Ascending aorta (tissue), 2 donors: ENCODE measurements at regions not wholly inside any gene's neighbourhood (a gene's known extent, or its start where the extent isn't known, plus 50 kb on each side); places are given as distances from the start of the nearest gene placed in this dataset.

Source experiments
- DNase-seq, 2 donors: peaks; one replicate each; pipeline ENCODE4 v3.0.0-alpha.2; 2019; ENCODE audit warnings: low spot score in 2 of 2
- H3K27ac ChIP-seq, 2 donors: fragments of 200-600 bp; sonication (generic); one replicate each; pipeline ENCODE4 v1.5.1; 2016 to 2017; ENCODE audit warnings: mild to moderate bottlenecking in 1 of 2
- H3K27me3 ChIP-seq: fragments of 200-600 bp; sonication (generic); one replicate; pipeline ENCODE4 v1.5.1; 2017
- H3K36me3 ChIP-seq, 2 donors: fragments of 200-600 bp; sonication (generic); one replicate each; pipeline ENCODE4 v1.5.1; 2016
- H3K4me1 ChIP-seq, 2 donors: fragments of 200-600 bp; sonication (generic); one replicate each; pipeline ENCODE4 v1.5.1; 2016 to 2017; ENCODE audit warnings: mild to moderate bottlenecking in 1 of 2
- H3K4me3 ChIP-seq, 2 donors: fragments of 200-600 bp; sonication (generic); one replicate each; pipeline ENCODE4 v1.5.1; 2016 to 2017; ENCODE audit warnings: mild to moderate bottlenecking in 1 of 2
- H3K9me3 ChIP-seq, 2 donors: fragments of 200-600 bp; sonication (generic); one replicate each; pipeline ENCODE4 v1.5.1; 2016
- intact Hi-C: fragments of 100-400 bp; cut with DNase I; formaldehyde crosslinking; loops from one replicate; pipeline ENCODE4 v1.15.1; 2023
- TF ChIP-seq, protein P1 (sequence below), 3 experiments: fragments of 200-600 bp in 2 of 3; fragments of 450-650 bp in 1 of 3; sonication (generic) in 2 of 3; IDR thresholded peaks; one replicate each; pipeline ENCODE4 v1.5.1; 2016 to 2019; ENCODE audit warnings: antibody characterized with exemption in 3 of 3, mild to moderate bottlenecking in 1 of 3, moderate library complexity in 1 of 3

DNA sequence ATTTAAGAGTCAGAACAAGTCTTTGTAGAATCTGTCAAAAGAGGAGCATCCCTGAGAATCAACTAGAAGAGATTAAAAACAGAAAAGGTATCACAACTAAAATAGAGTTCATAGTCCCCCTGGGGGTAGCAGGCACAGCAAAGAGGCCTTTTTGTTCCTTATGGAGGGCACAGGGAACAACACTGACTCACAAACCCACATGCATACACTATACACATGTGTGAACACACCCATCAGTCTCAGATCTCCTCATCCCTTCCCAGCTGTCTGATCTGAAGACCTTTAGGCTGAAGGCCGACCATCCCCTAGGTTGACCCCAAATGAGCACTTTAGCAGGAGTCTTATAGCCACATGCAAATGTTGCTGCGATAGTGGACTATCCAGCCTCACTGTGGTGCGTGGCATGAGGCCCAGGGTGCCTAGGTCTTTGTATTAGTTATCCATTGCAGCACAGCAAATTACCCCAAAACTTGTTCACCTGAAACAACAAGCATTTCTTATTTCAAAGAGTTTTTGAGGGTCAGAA lies 236.7 kb upstream of the EGLN3 start:
- no peak overlapping the region for H3K4me3 ChIP-seq
- TF ChIP-seq, protein P1, sequence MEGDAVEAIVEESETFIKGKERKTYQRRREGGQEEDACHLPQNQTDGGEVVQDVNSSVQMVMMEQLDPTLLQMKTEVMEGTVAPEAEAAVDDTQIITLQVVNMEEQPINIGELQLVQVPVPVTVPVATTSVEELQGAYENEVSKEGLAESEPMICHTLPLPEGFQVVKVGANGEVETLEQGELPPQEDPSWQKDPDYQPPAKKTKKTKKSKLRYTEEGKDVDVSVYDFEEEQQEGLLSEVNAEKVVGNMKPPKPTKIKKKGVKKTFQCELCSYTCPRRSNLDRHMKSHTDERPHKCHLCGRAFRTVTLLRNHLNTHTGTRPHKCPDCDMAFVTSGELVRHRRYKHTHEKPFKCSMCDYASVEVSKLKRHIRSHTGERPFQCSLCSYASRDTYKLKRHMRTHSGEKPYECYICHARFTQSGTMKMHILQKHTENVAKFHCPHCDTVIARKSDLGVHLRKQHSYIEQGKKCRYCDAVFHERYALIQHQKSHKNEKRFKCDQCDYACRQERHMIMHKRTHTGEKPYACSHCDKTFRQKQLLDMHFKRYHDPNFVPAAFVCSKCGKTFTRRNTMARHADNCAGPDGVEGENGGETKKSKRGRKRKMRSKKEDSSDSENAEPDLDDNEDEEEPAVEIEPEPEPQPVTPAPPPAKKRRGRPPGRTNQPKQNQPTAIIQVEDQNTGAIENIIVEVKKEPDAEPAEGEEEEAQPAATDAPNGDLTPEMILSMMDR (IDR thresholded peaks at IDR 0.05), result no peak
- no peak for DNase-seq

DNA sequence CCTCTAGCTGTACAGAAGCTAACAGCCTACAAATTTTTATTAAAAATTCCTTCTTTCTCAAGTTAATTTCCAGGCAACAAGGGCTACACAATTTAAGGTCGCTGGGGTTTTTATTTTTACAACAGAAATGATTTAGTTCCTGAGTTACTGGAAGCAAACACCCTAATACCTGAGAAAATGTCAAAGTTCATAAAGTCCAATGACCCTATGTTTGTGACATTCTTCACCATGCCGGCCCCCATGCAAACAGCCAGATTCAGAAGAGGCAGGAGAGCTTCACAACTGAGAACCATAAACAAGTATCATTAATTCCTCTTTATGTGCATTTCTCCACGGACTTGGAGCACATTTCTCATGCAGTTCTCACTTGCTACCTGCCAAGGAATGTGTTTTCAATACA lies 236.2 kb upstream of the EGLN3 start:
- Histone ChIP-seq H3K4me3 (no peak overlapping the region), H3K36me3 (no peaks in the 10 kb centered on the region), H3K27me3 (no peaks in the 10 kb centered on the region), H3K9me3 (no peaks in the 10 kb centered on the region), H3K4me1 (no peaks in the 10 kb centered on the region), H3K27ac (no peak overlapping the region)
- TF ChIP-seq, protein P1 (IDR thresholded peaks at IDR 0.05), result no peak
- DNase-seq, result no peak
- intact Hi-C loops, result no loop called here

More for the DNA sequence above, 236.7 kb upstream of the EGLN3 start:
- Histone ChIP-seq H3K4me1 (no peaks in the 10 kb centered on the region), H3K36me3 (no peaks in the 10 kb centered on the region), H3K9me3 (no peaks in the 10 kb centered on the region), H3K27me3 (no peaks in the 10 kb centered on the region), H3K27ac (no peak overlapping the region)
- intact Hi-C loops, result no loop called here

DNA sequence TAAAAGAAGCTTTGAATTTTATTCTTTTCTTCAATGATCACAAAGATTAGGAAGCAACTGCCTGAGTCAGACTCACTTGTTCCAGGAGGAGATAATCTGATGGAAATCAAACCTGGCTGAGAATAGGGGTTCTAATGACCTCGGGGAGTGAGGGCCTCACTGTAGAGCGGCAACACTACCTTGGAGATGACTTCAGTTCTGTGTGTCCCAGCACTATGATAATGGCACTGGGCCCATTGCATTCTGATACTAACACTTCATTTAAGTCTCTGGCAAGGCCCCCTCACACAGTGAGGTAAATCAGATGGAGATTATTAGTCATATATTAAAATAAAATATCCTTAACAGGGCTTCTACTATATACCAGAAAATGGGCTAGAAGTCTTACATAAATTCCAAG lies 233.3 kb upstream of the EGLN3 start:
- intact Hi-C loops, result no loop called here
- Histone ChIP-seq H3K27ac (no peak overlapping the region), H3K4me3 (no peak overlapping the region), H3K4me1 (no peaks in the 10 kb centered on the region), H3K9me3 (no peaks in the 10 kb centered on the region), H3K36me3 (no peaks in the 10 kb centered on the region), H3K27me3 (no peaks in the 10 kb centered on the region)
- no peak for DNase-seq
- TF ChIP-seq, protein P1 (IDR thresholded peaks at IDR 0.05), result no peak

DNA sequence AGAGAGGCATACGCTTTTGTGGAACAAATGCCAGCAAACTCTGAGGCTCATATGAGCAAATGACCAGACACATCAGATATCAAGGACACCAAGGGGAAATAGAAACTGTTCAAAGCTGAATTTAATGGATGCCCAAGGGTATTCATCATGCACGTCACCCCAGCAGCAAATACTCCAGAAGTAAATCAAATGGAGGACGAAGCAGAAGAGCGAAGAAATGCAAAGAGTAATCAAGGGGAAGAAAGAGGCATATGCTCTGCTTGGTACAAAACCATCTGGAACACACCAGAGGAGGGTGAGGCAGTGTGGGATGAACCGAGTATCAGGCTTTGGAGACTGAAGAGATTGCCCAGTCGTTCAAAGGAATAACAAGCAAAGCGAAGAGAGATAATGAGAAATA lies 232.6 kb upstream of the EGLN3 start:
- H3K36me3 ChIP-seq, result no peaks in the 10 kb centered on the region
- H3K27ac ChIP-seq, result no peak overlapping the region
- H3K4me1 ChIP-seq, result no peaks in the 10 kb centered on the region
- TF ChIP-seq, protein P1 (IDR thresholded peaks at IDR 0.05), result no peak
- H3K4me3 ChIP-seq, result no peak overlapping the region
- no peak for DNase-seq
- no peaks in the 10 kb centered on the region for H3K27me3 ChIP-seq
- no peaks in the 10 kb centered on the region for H3K9me3 ChIP-seq
- intact Hi-C loops, result no loop called here

DNA sequence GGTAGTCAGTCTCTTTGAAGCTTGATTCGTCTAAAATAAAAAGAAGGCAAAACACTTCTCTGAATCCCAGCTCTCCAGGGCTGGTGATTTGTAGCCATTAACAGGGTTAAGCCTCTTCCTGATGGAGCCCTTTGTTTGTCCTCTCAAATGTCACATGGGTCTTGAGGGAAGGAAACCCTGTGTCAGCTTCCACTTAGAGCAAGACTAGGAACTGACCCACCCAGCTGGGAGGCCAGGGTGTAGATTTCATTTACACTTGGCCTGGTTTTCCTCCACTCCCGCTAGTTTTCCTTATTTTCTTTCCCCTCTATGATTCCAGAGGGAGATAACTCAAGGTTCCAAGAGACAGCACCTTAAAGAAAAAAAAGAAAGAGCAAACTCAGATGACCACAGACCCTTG lies 230.5 kb upstream of the EGLN3 start:
- DNase-seq, result no peak
- intact Hi-C loops, result no loop called here
- TF ChIP-seq, protein P1 (IDR thresholded peaks at IDR 0.05), result no peak

DNA sequence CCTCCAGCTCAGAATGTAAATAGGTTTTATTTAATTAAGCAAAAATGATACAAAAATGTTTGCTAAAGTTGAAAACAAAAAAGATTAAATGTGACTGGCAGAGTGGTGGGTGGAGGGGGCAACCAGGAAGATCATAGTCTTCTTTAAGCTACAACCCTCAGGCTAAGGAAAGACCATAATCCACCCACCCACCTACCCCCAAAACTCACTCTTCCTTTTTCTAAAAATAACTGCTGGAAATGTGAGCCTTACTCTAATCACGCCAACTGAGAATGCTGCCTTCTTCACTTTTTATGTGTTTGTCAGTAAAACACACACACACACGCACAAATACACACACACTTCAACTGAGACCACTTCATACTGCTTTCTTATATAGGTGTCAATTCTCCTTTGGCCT lies 230.0 kb upstream of the EGLN3 start:
- no peaks in the 10 kb centered on the region for H3K4me1 ChIP-seq
- TF ChIP-seq, protein P1 (IDR thresholded peaks at IDR 0.05), result no peak
- H3K36me3 ChIP-seq, result no peaks in the 10 kb centered on the region
- no peaks in the 10 kb centered on the region for H3K27me3 ChIP-seq
- no peaks in the 10 kb centered on the region for H3K9me3 ChIP-seq
- H3K4me3 ChIP-seq, result no peak overlapping the region
- DNase-seq, result no peak
- intact Hi-C loops, result no loop called here
- H3K27ac ChIP-seq, result no peak overlapping the region

More for the DNA sequence above, 230.5 kb upstream of the EGLN3 start:
- Histone ChIP-seq H3K27ac (no peak overlapping the region), H3K27me3 (no peaks in the 10 kb centered on the region), H3K36me3 (no peaks in the 10 kb centered on the region), H3K4me1 (no peaks in the 10 kb centered on the region), H3K4me3 (no peak overlapping the region), H3K9me3 (no peaks in the 10 kb centered on the region)
